Panc1 (cell line): ENCODE measurements at regions not wholly inside any gene's neighbourhood (a gene's known extent, or its start where the extent isn't known, plus 50 kb on each side); places are given as distances from the start of the nearest gene placed in this dataset.

Source experiments
- POLR2AphosphoS5 ChIP-seq: IDR thresholded peaks from 2 replicates; pipeline ENCODE4 v1.6.1; 2012; ENCODE audit warnings: mild to moderate bottlenecking, low read depth, low read length, moderate library complexity
- TF ChIP-seq, protein P1 (sequence below): fragments of 450-650 bp; IDR thresholded peaks from 2 replicates; pipeline ENCODE4 v1.5.1; 2017; ENCODE audit warnings: mild to moderate bottlenecking

DNA sequence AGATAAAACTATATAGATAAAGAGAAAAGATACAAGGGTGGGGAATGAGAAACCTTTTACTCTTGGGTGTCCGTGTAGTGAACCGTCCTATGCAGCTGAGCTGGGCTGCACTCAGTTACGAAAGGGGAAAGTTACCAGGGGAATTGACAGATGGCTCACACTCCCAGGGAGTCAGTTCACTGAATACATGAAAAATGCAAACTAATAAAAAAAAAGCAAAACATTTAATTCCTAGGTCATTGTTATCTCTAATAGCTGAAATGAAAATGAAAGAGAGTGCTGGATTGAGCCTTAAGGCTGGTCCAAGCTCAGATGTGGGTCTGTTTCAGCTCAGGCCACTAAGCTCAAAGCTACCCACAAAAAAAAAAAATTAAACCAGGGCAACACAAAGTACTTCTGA, 138.0 kb downstream of the THBS2 start:
- no peak for TF ChIP-seq POLR2AphosphoS5
- TF ChIP-seq, protein P1, sequence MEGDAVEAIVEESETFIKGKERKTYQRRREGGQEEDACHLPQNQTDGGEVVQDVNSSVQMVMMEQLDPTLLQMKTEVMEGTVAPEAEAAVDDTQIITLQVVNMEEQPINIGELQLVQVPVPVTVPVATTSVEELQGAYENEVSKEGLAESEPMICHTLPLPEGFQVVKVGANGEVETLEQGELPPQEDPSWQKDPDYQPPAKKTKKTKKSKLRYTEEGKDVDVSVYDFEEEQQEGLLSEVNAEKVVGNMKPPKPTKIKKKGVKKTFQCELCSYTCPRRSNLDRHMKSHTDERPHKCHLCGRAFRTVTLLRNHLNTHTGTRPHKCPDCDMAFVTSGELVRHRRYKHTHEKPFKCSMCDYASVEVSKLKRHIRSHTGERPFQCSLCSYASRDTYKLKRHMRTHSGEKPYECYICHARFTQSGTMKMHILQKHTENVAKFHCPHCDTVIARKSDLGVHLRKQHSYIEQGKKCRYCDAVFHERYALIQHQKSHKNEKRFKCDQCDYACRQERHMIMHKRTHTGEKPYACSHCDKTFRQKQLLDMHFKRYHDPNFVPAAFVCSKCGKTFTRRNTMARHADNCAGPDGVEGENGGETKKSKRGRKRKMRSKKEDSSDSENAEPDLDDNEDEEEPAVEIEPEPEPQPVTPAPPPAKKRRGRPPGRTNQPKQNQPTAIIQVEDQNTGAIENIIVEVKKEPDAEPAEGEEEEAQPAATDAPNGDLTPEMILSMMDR = no peak
